LNCaP clone FGC (cell line): ENCODE measurements at regions not wholly inside any gene's neighbourhood (a gene's known extent, or its start where the extent isn't known, plus 50 kb on each side); places are given as distances from the start of the nearest gene placed in this dataset.

Source experiments
- DNase-seq: peaks from one replicate; pipeline ENCODE4 v3.0.0-alpha.2; 2011; ENCODE audit warnings: low read depth
- H3K4me3 ChIP-seq: 2 replicates; pipeline ENCODE4 v1.5.1; 2011; ENCODE audit warnings: mild to moderate bottlenecking, low read depth, low read length, control low read depth
- CTCF ChIP-seq: IDR thresholded peaks from 2 replicates; pipeline ENCODE4 v1.5.1; 2012; ENCODE audit warnings: mild to moderate bottlenecking; ENCODE audit not compliant: control insufficient read depth, insufficient read depth; ENCODE audit errors: extremely low read depth

GRCh38 chr11:92505689-92506088, 281.1 kb downstream of the FAT3 start:
- no peak for DNase-seq
- TF ChIP-seq CTCF = no peak
- H3K4me3 ChIP-seq = no peak overlapping the region

DNA sequence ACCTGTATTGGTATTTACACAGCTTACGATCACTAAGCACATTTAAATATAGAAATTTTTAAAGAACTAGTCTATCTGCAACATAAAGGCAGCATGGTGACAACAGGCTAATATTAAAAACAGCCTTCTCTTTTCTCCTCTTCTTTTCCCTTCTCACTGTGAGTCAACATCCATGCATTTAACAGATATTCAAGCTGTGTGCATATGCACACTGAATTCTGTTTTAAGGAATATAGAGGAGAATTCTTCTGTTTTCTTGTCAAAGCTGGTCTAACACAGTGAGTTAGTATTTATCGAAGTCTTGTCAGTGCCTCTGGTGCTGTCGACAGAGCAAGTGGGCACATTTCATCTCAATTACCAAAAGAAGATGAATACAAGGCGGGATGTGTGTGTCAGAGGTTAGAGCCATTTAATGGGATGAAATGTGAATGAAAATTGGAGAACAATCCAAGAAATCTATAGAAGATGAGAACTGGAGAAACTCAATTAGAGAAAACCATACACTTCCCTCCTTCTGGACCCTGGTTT, 282.3 kb downstream of the FAT3 start:
- TF ChIP-seq CTCF = no peak
- H3K4me3 ChIP-seq = no peak overlapping the region
- DNase-seq = no peak

GRCh38 chr11:92510591-92510990, 286.0 kb downstream of the FAT3 start:
- DNase-seq = no peak
- no peak for TF ChIP-seq CTCF
- H3K4me3 ChIP-seq = no peak overlapping the region

GRCh38 chr11:92511522-92512203, 287.0 kb downstream of the FAT3 start:
- DNase-seq = no peak
- no peak for TF ChIP-seq CTCF
- no peak overlapping the region for H3K4me3 ChIP-seq

DNA sequence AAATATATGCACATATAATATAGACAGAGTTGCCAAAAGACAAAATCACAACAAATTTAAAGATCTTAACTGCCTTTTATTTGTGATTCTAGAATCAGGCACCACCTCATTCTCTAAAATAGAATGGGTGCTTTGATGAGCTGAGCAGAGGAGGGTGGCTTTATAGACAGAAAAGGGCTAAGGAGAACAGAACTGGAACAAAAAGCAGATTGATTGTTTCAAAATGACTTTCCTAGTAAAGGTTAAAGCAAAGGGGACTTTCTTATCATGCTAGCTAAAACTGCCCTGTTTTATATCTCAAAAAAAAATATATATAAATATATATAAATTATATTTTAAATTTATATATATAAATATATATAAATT, 287.6 kb downstream of the FAT3 start:
- no peak for DNase-seq
- no peak overlapping the region for H3K4me3 ChIP-seq
- no peak for TF ChIP-seq CTCF

- no peak for DNase-seq
- H3K4me3 ChIP-seq = no peak overlapping the region
- no peak for TF ChIP-seq CTCF
Observed at GRCh38 chr11:92523611-92524010, 299.0 kb downstream of the FAT3 start.

DNA sequence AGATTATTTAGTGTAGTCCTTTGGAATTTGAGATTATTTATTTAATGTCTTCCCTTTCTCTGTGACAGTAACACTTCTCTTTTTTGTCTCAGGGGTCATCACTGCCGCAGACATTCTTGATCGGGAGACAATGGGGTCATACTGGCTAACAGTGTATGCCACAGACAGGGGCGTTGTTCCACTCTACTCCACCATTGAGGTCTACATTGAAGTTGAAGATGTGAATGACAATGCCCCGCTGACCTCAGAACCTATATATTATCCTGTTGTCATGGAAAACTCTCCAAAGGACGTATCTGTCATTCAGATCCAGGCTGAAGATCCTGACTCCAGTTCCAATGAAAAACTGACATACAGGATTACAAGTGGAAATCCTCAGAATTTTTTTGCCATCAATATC, 299.9 kb downstream of the FAT3 start:
- no peak overlapping the region for H3K4me3 ChIP-seq
- no peak for DNase-seq
- no peak for TF ChIP-seq CTCF
